SK-N-SH (cell line): ENCODE measurements at regions not wholly inside any gene's neighbourhood (a gene's known extent, or its start where the extent isn't known, plus 50 kb on each side); places are given as distances from the start of the nearest gene placed in this dataset.

Source experiments
- CTCF ChIA-PET: fragments of 300-600, 350-600 bp; formaldehyde crosslinking; extraction: SDS; loops from one replicate; lab custom pipeline; 2021; lab: Yijun Ruan, JAX
- POLR2A ChIA-PET: fragments of 350-600 bp; sonication (Branson Sonifier 250); formaldehyde crosslinking; extraction: SDS; loops from one replicate; lab custom pipeline; 2020; ENCODE audit warnings: antibody characterized with exemption, inconsistent platforms; lab: Yijun Ruan, JAX
- DNase-seq: peaks from one replicate; pipeline ENCODE4 v3.0.0; 2012
- H2AFZ ChIP-seq: fragments of 200-600 bp; sonication (generic); 2 replicates; pipeline ENCODE4 v1.8.1; 2016; ENCODE audit warnings: antibody characterized with exemption, mild to moderate bottlenecking, low read depth
- H3F3A ChIP-seq: fragments of 200-600 bp; sonication (generic); replicated peaks from 2 replicates; pipeline ENCODE3; 2016; ENCODE audit warnings: antibody characterized with exemption, mild to moderate bottlenecking; ENCODE audit not compliant: insufficient read depth
- H3K27ac ChIP-seq, 2 experiments: fragments of 200-500 bp in 1 of 2; fragments of 200-600 bp in 1 of 2; sonication (Bioruptor generic) in 1 of 2; sonication (generic), shearing (Covaris generic) in 1 of 2; 2 replicates each; pipeline versions ENCODE4 v1.5.1 to v1.6.1; 2014 to 2016; ENCODE audit warnings: low read depth in 2 of 2, inconsistent platforms in 1 of 2, low read length in 1 of 2, mild to moderate bottlenecking in 1 of 2, mixed read lengths in 1 of 2
- H3K27me3 ChIP-seq: fragments of 200-600 bp; sonication (generic), shearing (Covaris generic); 2 replicates; pipeline ENCODE4 v1.6.1; 2016; ENCODE audit warnings: mixed run types; ENCODE audit not compliant: insufficient read depth
- H3K36me3 ChIP-seq, 2 experiments: fragments of 200-500 bp in 1 of 2; fragments of 200-600 bp in 1 of 2; sonication (Bioruptor generic) in 1 of 2; sonication (generic) in 1 of 2; replicated peaks in 1 of 2; 2 replicates each; pipeline versions ENCODE3 to v1.5.1; 2014 to 2016; ENCODE audit warnings: low read length in 1 of 2, mild to moderate bottlenecking in 1 of 2; ENCODE audit not compliant: insufficient read depth in 2 of 2, control insufficient read depth in 1 of 2
- H3K4me1 ChIP-seq, 2 experiments: fragments of 200-500 bp in 1 of 2; fragments of 200-600 bp in 1 of 2; sonication (Bioruptor generic) in 1 of 2; sonication (generic), shearing (Covaris generic) in 1 of 2; 2 replicates each; pipeline versions ENCODE4 v1.5.1 to v1.6.1; 2014 to 2016; ENCODE audit warnings: low read depth in 1 of 2, low read length in 1 of 2, mixed run types in 1 of 2; ENCODE audit not compliant: insufficient read depth in 2 of 2, control insufficient read depth in 1 of 2
- H3K4me2 ChIP-seq: fragments of 200-600 bp; sonication (generic), shearing (Covaris generic); 2 replicates; pipeline ENCODE4 v1.6.1; 2017; ENCODE audit warnings: mixed run types
- H3K4me3 ChIP-seq, 2 experiments: fragments of 200-500 bp in 1 of 2; fragments of 200-600 bp in 1 of 2; sonication (Bioruptor generic) in 1 of 2; sonication (generic), shearing (Covaris generic) in 1 of 2; 2 replicates each; pipeline versions ENCODE4 v1.5.1 to v1.8.1; 2014 to 2016; ENCODE audit warnings: low read depth in 2 of 2, inconsistent platforms in 1 of 2, low read length in 1 of 2, mild to moderate bottlenecking in 1 of 2, mixed read lengths in 1 of 2, moderate library complexity in 1 of 2
- H3K79me2 ChIP-seq: fragments of 200-600 bp; sonication (generic); 2 replicates; pipeline ENCODE4 v1.8.1; 2017; ENCODE audit warnings: mild to moderate bottlenecking; ENCODE audit not compliant: insufficient read depth
- H3K9ac ChIP-seq: fragments of 200-600 bp; sonication (generic); 2 replicates; pipeline ENCODE4 v1.6.1; 2017; ENCODE audit warnings: mixed run types
- H3K9me2 ChIP-seq: fragments of 200-600 bp; sonication (generic); 2 replicates; pipeline ENCODE4 v1.6.1; 2017; ENCODE audit warnings: mixed run types
- H3K9me3 ChIP-seq: fragments of 200-600 bp; sonication (generic); 2 replicates; pipeline ENCODE4 v1.6.1; 2017; ENCODE audit warnings: mixed run types, mild to moderate bottlenecking, moderate library complexity
- H4K20me1 ChIP-seq: fragments of 200-600 bp; sonication (generic); 2 replicates; pipeline ENCODE4 v1.6.1; 2017; ENCODE audit warnings: mild to moderate bottlenecking, mixed run types; ENCODE audit not compliant: insufficient read depth
- ELF1 ChIP-seq: IDR thresholded peaks from 2 replicates; pipeline ENCODE4 v1.4.0; 2012
- FOSL2 ChIP-seq: IDR thresholded peaks from 2 replicates; pipeline ENCODE4 v1.4.0; 2012; ENCODE audit warnings: low read depth, mild to moderate bottlenecking, moderate library complexity, borderline replicate concordance
- FOXJ3 ChIP-seq: sonication (generic); formaldehyde crosslinking; IDR thresholded peaks from 2 replicates; pipeline ENCODE4 v1.5.1; 2020; ENCODE audit warnings: mild to moderate bottlenecking, missing genetic modification reagents
- GABPA ChIP-seq: IDR thresholded peaks from 2 replicates; pipeline ENCODE4 v1.4.0; 2012; ENCODE audit warnings: low read depth, mild to moderate bottlenecking
- JUND ChIP-seq: IDR thresholded peaks from 2 replicates; pipeline ENCODE4 v1.4.0; 2012
- MEF2A ChIP-seq: IDR thresholded peaks from 2 replicates; pipeline ENCODE4 v1.4.0; 2012; ENCODE audit warnings: low read depth, borderline replicate concordance
- POLR2AphosphoS5 ChIP-seq: IDR thresholded peaks from 2 replicates; pipeline ENCODE4 v1.6.1; 2012; ENCODE audit warnings: low read depth, low read length
- RXRA ChIP-seq: IDR thresholded peaks from 2 replicates; pipeline ENCODE4 v1.4.0; 2012; ENCODE audit warnings: low read depth, mild to moderate bottlenecking, borderline replicate concordance
- TCF12 ChIP-seq: IDR thresholded peaks from 2 replicates; pipeline ENCODE4 v1.4.0; 2012
- WGBS: methylation state at CpG from one replicate; pipeline ENCODE4 v1.1.6; 2017; ENCODE audit warnings: low lambda C conversion rate; 5-methylcytosine and 5-hydroxymethylcytosine counted together
- TF ChIP-seq, protein P1 (sequence below): fragments of 150-350 bp; IDR thresholded peaks from 2 replicates; pipeline ENCODE4 v1.6.1; 2016; ENCODE audit warnings: mild to moderate bottlenecking, low read depth, low read length
- TF ChIP-seq, protein P2 (sequence below): fragments of 200-600 bp; sonication (generic); IDR thresholded peaks from 2 replicates; pipeline ENCODE4 v1.6.1; 2017; ENCODE audit warnings: antibody characterized with exemption, mild to moderate bottlenecking, moderate library complexity
- TF ChIP-seq, protein P3 (sequence below): IDR thresholded peaks from 2 replicates; pipeline ENCODE4 v1.6.1; 2012; ENCODE audit warnings: mild to moderate bottlenecking, low read depth, low read length, moderate library complexity
- TF ChIP-seq, protein P4 (sequence below): fragments of 150-350 bp; IDR thresholded peaks from 2 replicates; pipeline ENCODE4 v1.6.1; 2017; ENCODE audit warnings: antibody characterized with exemption, low read length, low read depth, borderline replicate concordance
- TF ChIP-seq, protein P5 (sequence below): IDR thresholded peaks from 2 replicates; pipeline ENCODE4 v1.4.0; 2012; ENCODE audit warnings: low read depth
- TF ChIP-seq, protein P6 (sequence below): IDR thresholded peaks from 2 replicates; pipeline ENCODE4 v1.4.0; 2012; ENCODE audit warnings: low read depth, borderline replicate concordance

DNA sequence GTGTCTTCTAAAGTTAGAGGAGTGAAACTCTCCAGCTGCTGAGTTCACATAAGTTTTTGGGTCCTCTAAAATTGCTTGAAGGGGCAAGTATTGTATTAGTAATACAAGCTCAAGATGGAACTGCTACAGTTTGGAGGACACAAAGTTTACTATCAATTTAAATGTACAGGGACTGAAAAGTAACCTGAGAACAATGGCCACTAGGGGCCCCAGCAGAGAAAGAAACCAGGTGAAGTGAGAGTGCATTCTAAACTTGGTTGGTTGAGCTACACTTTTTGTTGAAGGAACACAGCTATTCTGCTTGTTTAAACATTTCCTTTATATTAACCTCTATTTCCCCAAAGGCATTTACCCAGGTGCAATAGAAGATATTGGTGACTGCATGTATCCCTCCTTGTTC is 755.5 kb downstream of the GBE1 start:
- Histone ChIP-seq H3F3A (no peaks in the 10 kb centered on the region), H2AFZ (no peak overlapping the region), H3K9ac (no peak overlapping the region), H4K20me1 (no peaks in the 10 kb centered on the region)
- TF ChIP-seq ELF1: no peak
- TF ChIP-seq, protein P1, sequence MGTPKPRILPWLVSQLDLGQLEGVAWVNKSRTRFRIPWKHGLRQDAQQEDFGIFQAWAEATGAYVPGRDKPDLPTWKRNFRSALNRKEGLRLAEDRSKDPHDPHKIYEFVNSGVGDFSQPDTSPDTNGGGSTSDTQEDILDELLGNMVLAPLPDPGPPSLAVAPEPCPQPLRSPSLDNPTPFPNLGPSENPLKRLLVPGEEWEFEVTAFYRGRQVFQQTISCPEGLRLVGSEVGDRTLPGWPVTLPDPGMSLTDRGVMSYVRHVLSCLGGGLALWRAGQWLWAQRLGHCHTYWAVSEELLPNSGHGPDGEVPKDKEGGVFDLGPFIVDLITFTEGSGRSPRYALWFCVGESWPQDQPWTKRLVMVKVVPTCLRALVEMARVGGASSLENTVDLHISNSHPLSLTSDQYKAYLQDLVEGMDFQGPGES: no peak
- TF ChIP-seq, protein P2, sequence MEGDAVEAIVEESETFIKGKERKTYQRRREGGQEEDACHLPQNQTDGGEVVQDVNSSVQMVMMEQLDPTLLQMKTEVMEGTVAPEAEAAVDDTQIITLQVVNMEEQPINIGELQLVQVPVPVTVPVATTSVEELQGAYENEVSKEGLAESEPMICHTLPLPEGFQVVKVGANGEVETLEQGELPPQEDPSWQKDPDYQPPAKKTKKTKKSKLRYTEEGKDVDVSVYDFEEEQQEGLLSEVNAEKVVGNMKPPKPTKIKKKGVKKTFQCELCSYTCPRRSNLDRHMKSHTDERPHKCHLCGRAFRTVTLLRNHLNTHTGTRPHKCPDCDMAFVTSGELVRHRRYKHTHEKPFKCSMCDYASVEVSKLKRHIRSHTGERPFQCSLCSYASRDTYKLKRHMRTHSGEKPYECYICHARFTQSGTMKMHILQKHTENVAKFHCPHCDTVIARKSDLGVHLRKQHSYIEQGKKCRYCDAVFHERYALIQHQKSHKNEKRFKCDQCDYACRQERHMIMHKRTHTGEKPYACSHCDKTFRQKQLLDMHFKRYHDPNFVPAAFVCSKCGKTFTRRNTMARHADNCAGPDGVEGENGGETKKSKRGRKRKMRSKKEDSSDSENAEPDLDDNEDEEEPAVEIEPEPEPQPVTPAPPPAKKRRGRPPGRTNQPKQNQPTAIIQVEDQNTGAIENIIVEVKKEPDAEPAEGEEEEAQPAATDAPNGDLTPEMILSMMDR: peak; percentile 40; the same call in 1 of the 2 replicates
- TF ChIP-seq, all 33 proteins: peak for 1
- H3K9me3 ChIP-seq: no peaks in the 10 kb centered on the region; the same call in 1 of the 2 replicates
- H3K4me3 ChIP-seq: no peak overlapping the region
- H3K4me1 ChIP-seq: no peaks in the 10 kb centered on the region
- DNase-seq: no peak
- no peak overlapping the region for H3K27ac ChIP-seq
- CTCF ChIA-PET: interaction anchor here (1.0 to 1.4 kb wide), 4 partner anchors 10 to 14 kb away, joined by 3 to 5 read pairs (median 4); no protein-coding TSS in a partner anchor
- H3K4me2 ChIP-seq: no peak overlapping the region
- POLR2A ChIA-PET: no interaction called here
- no peaks in the 10 kb centered on the region for H3K79me2 ChIP-seq
- no peaks in the 10 kb centered on the region for H3K27me3 ChIP-seq
- H3K9me2 ChIP-seq: no peaks in the 10 kb centered on the region
- no peaks in the 10 kb centered on the region for H3K36me3 ChIP-seq

DNA sequence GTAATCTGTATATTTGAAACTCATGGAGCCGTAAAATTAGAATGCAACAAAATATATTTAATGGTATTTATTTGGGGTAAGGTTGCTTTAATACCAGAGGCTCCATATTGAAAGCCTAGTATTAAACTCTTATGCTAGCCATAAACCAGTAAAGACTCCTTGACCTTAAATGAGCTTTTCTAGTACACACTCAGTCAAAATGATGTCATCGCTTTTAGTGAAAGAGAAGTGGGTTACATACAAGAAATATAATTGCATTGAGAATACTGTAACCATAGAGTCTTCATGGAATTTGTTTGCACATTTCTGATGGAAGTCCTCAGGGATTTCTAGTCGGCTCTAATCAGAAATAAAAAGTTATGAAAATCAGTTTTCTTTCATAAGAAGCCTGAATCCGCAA is 757.6 kb downstream of the GBE1 start:
- CTCF ChIA-PET: no interaction called here
- 54% methylated on average over 4 of the region's 4 CpGs for WGBS
- TF ChIP-seq MEF2A (no peak), GABPA (no peak), ELF1 (no peak), RXRA (no peak), FOSL2 (no peak), FOXJ3 (CRISPR knock-in tag) (no peak), JUND (no peak), POLR2AphosphoS5 (no peak), TCF12 (no peak)
- TF ChIP-seq, protein P3, sequence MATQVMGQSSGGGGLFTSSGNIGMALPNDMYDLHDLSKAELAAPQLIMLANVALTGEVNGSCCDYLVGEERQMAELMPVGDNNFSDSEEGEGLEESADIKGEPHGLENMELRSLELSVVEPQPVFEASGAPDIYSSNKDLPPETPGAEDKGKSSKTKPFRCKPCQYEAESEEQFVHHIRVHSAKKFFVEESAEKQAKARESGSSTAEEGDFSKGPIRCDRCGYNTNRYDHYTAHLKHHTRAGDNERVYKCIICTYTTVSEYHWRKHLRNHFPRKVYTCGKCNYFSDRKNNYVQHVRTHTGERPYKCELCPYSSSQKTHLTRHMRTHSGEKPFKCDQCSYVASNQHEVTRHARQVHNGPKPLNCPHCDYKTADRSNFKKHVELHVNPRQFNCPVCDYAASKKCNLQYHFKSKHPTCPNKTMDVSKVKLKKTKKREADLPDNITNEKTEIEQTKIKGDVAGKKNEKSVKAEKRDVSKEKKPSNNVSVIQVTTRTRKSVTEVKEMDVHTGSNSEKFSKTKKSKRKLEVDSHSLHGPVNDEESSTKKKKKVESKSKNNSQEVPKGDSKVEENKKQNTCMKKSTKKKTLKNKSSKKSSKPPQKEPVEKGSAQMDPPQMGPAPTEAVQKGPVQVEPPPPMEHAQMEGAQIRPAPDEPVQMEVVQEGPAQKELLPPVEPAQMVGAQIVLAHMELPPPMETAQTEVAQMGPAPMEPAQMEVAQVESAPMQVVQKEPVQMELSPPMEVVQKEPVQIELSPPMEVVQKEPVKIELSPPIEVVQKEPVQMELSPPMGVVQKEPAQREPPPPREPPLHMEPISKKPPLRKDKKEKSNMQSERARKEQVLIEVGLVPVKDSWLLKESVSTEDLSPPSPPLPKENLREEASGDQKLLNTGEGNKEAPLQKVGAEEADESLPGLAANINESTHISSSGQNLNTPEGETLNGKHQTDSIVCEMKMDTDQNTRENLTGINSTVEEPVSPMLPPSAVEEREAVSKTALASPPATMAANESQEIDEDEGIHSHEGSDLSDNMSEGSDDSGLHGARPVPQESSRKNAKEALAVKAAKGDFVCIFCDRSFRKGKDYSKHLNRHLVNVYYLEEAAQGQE: no peak
- TF ChIP-seq, protein P4, sequence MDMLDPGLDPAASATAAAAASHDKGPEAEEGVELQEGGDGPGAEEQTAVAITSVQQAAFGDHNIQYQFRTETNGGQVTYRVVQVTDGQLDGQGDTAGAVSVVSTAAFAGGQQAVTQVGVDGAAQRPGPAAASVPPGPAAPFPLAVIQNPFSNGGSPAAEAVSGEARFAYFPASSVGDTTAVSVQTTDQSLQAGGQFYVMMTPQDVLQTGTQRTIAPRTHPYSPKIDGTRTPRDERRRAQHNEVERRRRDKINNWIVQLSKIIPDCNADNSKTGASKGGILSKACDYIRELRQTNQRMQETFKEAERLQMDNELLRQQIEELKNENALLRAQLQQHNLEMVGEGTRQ: no peak
- TF ChIP-seq, protein P5, sequence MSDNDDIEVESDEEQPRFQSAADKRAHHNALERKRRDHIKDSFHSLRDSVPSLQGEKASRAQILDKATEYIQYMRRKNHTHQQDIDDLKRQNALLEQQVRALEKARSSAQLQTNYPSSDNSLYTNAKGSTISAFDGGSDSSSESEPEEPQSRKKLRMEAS: no peak
- TF ChIP-seq, protein P6, sequence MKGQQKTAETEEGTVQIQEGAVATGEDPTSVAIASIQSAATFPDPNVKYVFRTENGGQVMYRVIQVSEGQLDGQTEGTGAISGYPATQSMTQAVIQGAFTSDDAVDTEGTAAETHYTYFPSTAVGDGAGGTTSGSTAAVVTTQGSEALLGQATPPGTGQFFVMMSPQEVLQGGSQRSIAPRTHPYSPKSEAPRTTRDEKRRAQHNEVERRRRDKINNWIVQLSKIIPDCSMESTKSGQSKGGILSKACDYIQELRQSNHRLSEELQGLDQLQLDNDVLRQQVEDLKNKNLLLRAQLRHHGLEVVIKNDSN: no peak

More for the DNA sequence above, 757.6 kb downstream of the GBE1 start:
- POLR2A ChIA-PET: no interaction called here
- no peaks in the 10 kb centered on the region for H3K36me3 ChIP-seq
- no peaks in the 10 kb centered on the region for H4K20me1 ChIP-seq
- no peak overlapping the region for H3K4me3 ChIP-seq
- no peaks in the 10 kb centered on the region for H3K79me2 ChIP-seq
- H2AFZ ChIP-seq: no peak overlapping the region
- no peak overlapping the region for H3K4me2 ChIP-seq
- H3K27me3 ChIP-seq: no peaks in the 10 kb centered on the region
- no peaks in the 10 kb centered on the region; the same call in 1 of the 2 replicates for H3K9me3 ChIP-seq
- no peak overlapping the region for H3K9ac ChIP-seq
- H3K27ac ChIP-seq: no peak overlapping the region
- no peak for DNase-seq
- H3K9me2 ChIP-seq: no peaks in the 10 kb centered on the region
- H3K4me1 ChIP-seq: no peaks in the 10 kb centered on the region
- H3F3A ChIP-seq: no peaks in the 10 kb centered on the region
